Fibroblast of skin of abdomen (primary cell): ENCODE measurements at regions not wholly inside any gene's neighbourhood (a gene's known extent, or its start where the extent isn't known, plus 50 kb on each side); places are given as distances from the start of the nearest gene placed in this dataset.
A peak's percentile ranks its signal among the peaks of the same experiment; 100 is the strongest.

ENCODE experiments used
- DNase-seq: peaks from one replicate; pipeline ENCODE4 v3.0.0-alpha.2; 2013

DNA sequence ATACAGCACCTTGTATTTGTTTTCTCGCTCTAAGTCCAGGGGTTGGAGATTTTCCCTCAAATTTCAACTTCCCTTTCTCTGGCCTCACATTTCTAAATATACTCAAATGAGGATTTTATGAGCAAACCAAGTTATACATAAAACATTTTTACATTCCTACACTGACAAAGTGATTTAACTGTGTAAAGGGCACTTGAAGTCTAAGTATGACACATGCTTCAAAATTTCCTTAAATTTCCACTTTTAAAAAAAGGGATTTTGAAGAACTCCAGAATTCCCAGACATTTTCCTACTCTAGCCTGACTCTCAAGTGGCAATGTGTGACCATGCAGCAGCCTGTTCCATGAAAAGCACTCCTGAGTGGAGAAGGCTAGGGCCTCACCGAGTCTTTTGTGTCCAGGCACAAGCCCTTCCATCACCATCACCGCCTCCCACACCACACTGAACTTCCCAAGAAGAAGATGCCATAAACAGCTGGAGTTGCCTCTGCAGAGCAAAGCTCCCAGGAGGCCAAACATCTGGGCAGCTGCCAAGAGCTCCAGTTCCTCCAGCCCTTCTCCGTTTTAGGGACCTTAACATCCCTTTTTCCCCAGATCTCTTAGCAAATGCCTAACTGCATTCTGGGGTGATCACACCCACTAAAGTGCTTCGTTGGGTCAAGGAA is 68.9 kb downstream of the NCR2 start:
- peak; percentile 37 for DNase-seq

DNA sequence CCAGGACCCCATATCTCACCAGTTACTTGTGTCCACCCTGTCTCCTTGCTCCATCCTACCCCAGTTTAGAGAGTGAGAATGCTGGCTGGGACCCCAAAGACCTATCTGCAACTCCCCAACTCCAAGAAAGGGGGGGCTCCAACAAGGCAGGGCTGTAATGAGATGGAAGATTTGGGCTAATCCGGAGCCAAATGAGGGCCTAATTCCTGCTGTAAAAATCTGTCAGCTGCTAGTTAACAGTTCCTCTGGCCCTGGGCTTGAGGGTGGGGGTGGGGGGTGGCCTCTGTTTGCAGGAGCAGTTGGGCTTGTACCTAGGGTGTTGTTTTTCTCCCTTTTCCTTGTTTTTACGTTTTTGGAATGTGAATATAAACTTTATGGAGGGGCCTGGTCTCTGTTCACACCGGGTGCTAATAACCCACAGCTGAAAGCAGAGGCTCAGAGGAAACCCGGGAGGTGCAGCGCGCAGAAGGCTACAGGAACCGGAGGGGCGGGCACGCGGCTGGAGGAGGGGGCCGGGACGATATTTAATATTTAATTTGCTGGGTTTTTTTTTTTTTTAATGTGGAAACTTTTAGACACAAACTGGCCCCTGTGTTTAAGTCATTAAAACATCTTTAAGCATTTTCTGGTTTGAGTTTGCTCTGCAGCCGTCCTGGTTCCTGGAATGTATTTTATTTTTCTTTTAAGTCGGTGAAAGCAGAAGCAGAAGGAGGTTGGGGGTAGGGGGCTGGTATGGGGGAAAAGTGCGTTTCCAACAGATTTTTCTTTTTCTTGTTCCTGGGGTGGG is 70.7 kb downstream of the NCR2 start:
- DNase-seq, result no peak

GRCh38 chr6:41406728-41407489 is 71.5 kb downstream of the NCR2 start:
- no peak for DNase-seq

DNA sequence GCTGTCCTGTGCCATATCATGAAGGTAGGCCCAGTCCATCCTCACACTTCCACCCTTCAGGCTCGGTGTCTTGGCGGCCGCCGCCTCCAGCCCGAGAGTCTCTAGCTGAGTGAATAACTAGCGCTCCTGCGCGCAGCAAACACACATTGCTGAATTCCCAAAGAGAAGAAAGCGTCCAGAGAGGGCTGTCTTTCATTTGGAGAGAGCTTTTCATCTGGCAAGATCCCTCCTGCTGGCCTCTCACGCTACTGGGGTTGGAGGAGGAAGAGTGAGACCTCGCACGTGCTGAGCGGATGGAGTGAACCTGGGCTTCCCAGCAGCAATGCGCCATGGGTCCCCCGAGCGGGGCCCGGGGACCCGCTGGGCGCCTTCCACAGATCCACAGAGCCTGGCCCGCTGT is 73.2 kb downstream of the NCR2 start:
- no peak for DNase-seq

DNA sequence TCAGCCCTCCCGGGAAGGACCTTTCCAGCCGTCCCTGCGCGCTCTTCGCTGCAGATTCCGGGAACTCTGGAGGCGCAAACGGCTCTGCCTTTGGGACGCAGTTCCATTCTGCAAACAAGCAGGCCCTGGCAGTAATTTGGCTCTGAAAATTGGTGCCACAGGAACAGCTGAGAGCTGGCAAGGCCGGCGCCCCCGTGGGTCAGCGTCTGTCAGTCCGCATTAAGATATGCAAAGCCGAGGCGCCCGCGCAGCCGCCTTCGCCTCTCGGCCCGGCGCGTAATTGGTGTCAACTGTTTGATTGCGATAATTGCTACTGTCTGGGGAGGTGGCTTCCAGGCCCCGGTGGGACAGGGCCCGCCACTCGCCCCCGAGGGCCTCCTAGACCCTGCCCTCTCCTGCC is 73.6 kb downstream of the NCR2 start:
- DNase-seq, result no peak

DNA sequence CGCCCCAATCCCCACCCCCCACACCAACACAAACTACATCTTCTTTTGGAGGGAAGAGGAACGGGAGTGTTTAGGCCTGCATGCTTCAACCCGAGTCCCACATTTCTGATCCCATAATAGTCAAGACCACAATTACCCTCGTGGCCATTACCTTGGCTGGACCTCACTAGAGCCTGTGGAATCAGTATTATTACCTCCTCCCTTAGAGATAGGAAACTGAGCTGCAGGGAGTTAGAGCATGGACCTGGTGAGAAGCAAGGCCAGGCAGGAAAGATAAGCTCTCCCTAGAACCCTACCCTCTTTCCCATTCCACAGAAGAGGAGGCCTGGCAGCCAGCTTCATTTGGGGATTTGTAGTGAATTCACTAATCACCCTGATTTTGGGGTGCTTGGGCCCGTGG is 74.1 kb downstream of the NCR2 start:
- DNase-seq, result no peak

- DNase-seq, result no peak
Measured at GRCh38 chr6:41411961-41412360, 76.6 kb downstream of the NCR2 start.

GRCh38 chr6:41413250-41413649 is 77.8 kb downstream of the NCR2 start:
- no peak for DNase-seq

- no peak for DNase-seq
Measured at GRCh38 chr6:41416501-41416837, 81.1 kb downstream of the NCR2 start.

- DNase-seq, result no peak
Measured at GRCh38 chr6:41418741-41419140, 83.3 kb downstream of the NCR2 start.

GRCh38 chr6:41419385-41419784 is 84.0 kb downstream of the NCR2 start:
- DNase-seq, result no peak

DNA sequence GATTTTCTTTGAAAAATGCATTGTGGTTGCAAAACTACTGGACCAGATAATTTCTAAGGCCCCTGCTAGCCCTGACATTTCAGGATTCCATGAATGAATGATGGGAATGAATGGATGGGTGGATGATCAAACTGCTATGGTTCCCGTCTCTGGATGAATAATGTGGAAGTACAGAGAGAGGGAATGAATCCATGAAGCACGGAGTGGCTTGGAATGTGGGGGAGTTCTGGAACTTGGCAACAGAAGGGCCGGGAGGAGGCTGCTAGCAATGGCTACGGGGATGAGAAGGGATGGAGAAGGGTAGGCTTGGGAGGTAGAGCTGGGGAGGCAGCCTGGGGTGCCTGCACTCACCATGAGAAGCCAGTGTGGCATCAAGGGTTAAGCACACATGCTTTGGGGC is 84.8 kb downstream of the NCR2 start:
- no peak for DNase-seq

- no peak for DNase-seq
Measured at GRCh38 chr6:41422161-41422560, 86.8 kb downstream of the NCR2 start.

DNA sequence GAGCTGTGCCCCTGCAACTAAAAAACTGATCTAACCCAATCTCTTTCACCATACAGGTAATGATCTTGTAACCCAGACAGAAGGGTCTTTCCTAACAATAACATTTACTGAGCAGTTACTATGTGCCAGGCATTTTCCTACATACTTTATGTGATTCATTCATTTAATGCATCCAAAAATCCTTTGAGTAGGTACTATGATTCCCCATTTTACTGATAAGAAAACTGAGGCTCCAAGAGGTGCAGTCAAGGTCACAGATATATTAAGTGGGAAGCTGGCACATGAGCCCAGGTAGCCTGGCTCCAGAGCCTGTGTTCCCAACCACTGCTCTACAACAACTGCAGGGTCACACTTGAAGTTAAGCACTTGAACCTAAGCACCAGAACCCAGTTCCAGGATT is 87.6 kb downstream of the NCR2 start:
- no peak for DNase-seq

- peak; percentile 77 for DNase-seq
Measured at GRCh38 chr6:41424370-41425058, 89.1 kb downstream of the NCR2 start.

DNA sequence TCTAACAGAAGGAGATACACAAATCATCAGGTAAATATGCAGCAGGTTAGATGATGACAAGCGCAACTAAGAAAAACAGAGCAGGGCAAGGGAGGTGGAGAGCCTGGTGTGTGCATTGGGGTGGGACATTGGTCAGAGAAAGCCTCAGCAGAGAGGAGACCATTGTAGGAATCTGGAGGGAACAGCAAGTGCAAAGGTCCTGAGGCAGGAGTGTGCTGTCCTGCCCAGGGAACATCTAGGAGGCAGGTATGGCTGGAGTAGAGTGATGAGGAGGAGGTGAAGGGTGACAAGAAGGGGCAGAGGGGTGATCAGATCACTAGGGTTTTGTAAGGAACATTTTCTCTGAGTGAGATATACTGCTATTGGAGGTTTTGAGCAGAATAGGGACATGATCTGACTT is 90.1 kb downstream of the NCR2 start:
- DNase-seq, result no peak

- DNase-seq, result no peak
Measured at GRCh38 chr6:41426438-41426851, 91.0 kb downstream of the NCR2 start.

- no peak for DNase-seq
Measured at GRCh38 chr6:41426888-41427641, 91.7 kb downstream of the NCR2 start.

DNA sequence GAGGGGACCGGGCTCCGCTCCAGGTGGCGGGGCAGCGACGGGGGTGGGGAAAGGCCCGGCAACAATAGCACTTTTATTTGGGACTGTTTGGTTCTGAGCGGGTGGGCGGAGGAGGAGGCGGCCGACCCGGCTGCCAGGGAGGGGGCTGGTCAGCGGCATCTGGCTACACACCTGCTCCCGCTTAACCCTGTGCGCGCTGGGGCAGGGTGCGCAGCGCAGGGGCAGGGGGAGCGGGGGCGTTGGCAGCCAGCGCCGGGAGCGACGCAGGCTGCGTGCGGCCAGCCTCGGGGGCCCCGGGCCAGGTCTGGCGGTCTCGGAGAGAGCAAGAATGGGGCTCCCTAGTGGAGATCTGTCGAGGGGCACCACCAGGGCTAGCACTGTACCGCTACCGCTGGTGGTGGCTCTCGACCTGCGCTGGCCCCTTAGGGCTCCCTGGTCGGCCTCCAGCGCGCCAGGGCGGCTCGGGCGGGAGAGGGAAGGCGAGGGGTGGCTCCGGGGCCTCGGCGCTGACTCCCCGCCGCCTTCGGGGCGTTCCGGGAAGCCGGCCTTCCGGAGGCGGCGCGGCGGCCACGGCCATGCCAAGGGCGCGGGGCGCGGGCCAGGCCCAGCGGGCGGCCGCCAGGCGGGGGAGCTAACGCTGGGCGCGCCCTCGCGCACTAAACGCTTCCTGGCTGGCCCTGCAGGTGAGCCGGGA is 92.4 kb downstream of the NCR2 start:
- DNase-seq, result no peak

GRCh38 chr6:41428336-41428995 is 93.1 kb downstream of the NCR2 start:
- DNase-seq, result no peak

GRCh38 chr6:41428996-41429421 is 93.6 kb downstream of the NCR2 start:
- peak; percentile 49 for DNase-seq
